Esophagus muscularis mucosa (tissue), 3 donors: ENCODE measurements at regions not wholly inside any gene's neighbourhood (a gene's known extent, or its start where the extent isn't known, plus 50 kb on each side); places are given as distances from the start of the nearest gene placed in this dataset.

Source experiments
- POLR2A ChIP-seq: fragments of 450-650 bp; IDR thresholded peaks from one replicate; pipeline ENCODE4 v1.6.1; 2017; ENCODE audit warnings: antibody characterized with exemption, moderate library complexity, mild to moderate bottlenecking, low read depth
- TF ChIP-seq, protein P1 (sequence below), 3 experiments: fragments of 200-600 bp in 2 of 3; fragments of 450-650 bp in 1 of 3; sonication (generic) in 2 of 3; IDR thresholded peaks; one replicate each; pipeline ENCODE4 v1.5.1; 2017 to 2019; ENCODE audit warnings: antibody characterized with exemption in 3 of 3, mild to moderate bottlenecking in 2 of 3, moderate library complexity in 1 of 3

DNA sequence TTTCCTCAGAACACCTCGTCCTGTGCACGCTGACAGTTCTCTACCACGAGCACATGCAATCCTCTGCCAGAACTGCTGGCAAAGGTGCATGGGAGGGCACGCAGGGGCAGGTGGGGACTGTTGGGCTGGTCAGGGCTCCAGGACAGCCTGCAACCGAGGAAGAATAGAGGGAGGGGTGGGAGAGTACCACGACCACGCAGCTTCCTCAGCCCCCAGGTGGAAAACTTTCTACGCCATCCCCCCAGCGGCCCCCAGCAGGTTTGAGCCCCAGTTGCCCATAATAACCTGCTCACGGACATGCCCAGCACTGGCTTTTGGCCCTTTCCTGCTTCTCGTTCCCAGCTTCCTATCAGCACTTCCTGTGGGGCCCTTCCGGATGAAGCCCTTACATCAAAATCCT, 199.3 kb downstream of the C16orf95 start:
- TF ChIP-seq, protein P1, sequence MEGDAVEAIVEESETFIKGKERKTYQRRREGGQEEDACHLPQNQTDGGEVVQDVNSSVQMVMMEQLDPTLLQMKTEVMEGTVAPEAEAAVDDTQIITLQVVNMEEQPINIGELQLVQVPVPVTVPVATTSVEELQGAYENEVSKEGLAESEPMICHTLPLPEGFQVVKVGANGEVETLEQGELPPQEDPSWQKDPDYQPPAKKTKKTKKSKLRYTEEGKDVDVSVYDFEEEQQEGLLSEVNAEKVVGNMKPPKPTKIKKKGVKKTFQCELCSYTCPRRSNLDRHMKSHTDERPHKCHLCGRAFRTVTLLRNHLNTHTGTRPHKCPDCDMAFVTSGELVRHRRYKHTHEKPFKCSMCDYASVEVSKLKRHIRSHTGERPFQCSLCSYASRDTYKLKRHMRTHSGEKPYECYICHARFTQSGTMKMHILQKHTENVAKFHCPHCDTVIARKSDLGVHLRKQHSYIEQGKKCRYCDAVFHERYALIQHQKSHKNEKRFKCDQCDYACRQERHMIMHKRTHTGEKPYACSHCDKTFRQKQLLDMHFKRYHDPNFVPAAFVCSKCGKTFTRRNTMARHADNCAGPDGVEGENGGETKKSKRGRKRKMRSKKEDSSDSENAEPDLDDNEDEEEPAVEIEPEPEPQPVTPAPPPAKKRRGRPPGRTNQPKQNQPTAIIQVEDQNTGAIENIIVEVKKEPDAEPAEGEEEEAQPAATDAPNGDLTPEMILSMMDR (IDR thresholded peaks at IDR 0.05) = no peak
- no peak for TF ChIP-seq POLR2A
